ENCODE measurements at regions not wholly inside any gene's neighbourhood (a gene's known extent, or its start where the extent isn't known, plus 50 kb on each side); places are given as distances from the start of the nearest gene placed in this dataset.

DNA sequence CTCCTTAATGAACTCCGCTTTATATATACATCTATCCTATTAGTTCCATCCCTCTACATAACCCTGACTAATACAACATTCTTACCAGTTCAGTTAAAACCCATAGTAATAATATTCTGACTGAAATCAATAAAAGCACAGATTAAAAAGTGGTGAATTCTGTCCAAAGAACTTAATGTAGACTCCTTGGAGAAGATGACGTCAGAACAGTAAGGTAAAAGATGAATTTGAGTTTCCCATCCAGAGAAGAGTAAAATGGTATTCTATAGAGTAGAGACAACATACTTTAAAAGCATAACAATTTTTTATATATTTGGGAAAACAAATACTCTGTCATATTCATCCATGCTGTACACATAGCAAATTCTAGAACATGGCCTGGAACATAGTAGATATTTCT, 418.0 kb upstream of the SYT1 start:
- TF ChIP-seq TOX (CRISPR knock-in tag; IDR thresholded peaks at IDR 0.05; ENCODE audit: borderline replicate concordance): no peak
- no peak for TF ChIP-seq RARB (CRISPR knock-in tag; IDR thresholded peaks at IDR 0.05)
- no peak for TF ChIP-seq ZFP30 (CRISPR knock-in tag; IDR thresholded peaks at IDR 0.05)

All from SK-N-SH treated with all-trans-retinoic acid at 6 μM for 48 hours (cell line).